GM19395 (cell line): ENCODE measurements at regions not wholly inside any gene's neighbourhood (a gene's known extent, or its start where the extent isn't known, plus 50 kb on each side); places are given as distances from the start of the nearest gene placed in this dataset.
"Not testable (repeated sequence)": the region's sequence is repeated elsewhere in the genome, so short reads cannot be mapped to it uniquely, and the experiment has no call there.

Experiments
- ATAC-seq: cut with Tn5 transposase; IDR thresholded peaks from one replicate; pipeline ENCODE4 v1.9.1; 2021; ENCODE audit warnings: mild to moderate bottlenecking, moderate library complexity; ENCODE audit not compliant: unreplicated experiment

DNA sequence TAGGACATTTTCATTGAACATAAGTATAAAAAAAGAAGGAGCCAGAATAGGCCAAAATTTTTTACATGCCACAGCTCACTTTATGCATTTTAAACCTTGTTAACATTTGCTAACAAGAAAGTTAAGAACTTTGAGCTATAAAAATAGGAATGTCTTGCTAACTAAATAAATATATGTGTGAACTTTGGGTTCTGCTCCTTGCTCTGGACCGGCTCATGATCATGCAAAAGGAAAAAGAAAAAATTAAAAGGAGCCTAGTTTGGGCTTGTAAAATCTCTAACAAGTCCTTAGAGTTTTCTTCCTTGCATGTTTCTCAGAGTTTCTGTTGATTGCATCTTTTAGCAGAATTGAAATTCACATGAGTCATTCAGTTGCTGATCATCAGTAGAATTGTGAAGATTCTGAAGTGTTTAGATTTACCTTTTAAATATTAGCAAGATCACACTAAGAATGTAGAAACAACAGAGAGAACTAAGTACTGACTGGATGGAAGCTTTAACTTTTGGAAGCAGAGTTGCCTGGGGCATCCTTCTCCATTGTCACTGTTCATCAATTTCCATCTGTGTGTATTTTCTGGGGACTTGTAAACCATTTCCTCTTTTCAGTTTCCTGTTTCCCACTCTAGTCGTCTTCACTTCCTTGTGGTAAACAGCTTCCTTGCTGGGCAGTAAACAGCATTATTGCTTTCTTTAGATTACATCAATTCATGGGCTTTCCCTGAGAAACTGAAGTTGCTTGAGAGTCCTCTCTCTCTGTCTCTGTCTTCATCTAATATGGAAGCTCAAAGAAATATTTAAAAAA, 458.4 kb upstream of the BTBD3 start:
- no peak for ATAC-seq

GRCh38 chr20:11467436-11467835, 450.3 kb upstream of the BTBD3 start:
- ATAC-seq = no peak

DNA sequence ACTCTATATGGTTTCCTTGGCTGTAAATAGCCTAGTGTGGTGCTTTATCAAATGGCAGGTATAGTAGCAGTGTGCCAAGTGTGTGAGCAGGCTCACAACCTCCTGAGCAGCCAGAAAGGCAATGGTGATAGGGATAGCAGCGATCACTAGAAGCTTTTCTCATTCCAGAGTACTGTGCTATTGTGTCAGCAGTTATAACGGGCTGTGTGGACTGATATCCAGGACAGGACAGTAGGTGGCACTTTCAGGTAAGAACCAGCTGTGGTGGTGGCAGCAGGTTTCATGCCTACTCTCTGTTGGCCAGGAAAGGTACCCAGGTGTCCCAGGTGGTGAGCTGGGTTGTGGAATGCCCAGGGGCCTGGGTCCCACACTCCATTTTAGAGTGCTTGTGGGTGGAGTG, 448.8 kb upstream of the BTBD3 start:
- no peak for ATAC-seq

DNA sequence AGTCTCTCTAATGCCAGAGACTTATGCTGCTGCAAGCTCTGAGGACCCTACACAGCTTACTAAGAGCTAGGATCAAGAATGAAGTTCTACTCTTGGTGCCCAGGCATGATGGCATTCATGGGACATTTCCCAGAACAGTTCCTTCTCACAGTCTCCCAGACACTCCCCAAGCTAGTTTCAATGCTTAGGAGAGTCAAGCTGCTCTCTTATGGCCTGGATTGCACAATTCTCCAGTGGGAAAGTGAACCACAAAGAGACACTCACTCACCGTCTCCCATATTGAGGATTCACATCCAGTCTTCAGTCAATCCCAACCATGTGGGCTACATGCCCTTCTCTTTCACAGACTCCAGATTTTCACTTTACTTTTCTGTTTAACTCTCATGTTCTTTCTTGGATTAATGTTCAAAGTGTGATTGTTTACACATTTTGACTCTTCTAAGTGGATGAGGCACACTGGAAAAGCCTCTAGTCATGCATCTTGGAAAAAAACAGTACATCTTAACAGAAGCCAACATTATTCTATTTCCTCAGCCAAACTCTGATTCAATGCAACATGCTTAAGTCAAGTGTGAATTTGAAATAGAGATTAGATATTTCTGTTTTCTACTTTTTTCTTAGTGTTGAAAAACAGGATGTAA, 447.8 kb upstream of the BTBD3 start:
- no peak for ATAC-seq

DNA sequence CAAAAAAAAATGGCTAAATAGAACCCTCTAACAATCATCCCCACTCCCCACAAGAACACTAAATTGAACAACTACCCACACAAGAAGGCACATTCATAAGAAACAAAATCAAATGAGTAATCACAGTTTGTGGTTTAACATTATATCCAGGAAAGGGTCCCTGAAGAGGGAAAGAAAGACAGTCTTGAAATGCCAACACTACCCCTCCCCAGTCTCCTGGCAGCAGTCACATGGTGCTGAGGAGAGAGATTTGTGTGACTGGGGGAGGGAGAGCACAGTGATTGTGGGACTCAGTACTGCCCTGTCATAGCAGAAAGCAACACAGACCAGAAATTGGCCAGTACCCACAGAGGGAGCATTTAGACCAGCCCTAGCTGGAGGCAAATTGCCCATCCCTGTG, 443.7 kb upstream of the BTBD3 start:
- ATAC-seq = no peak

- no peak for ATAC-seq
Measured at GRCh38 chr20:11483697-11484096, 434.0 kb upstream of the BTBD3 start.

DNA sequence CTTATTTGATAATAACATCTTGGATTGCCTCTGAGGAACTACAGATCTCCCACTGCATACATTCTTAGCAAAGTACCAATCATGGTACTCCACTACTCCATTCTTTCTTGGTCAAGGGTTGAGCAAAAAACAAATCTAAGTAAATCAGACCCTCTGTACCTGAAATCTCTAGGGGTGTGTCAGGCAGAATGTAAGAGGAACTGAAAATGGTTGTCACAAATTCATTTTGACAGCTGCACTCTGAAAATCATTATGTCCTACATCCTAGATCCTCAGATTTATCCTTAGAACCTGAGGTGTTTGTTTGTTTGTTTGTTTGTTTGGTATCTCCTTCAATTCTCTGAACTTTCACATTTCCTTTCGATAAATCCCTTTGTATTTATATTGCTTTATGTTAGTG, 433.2 kb upstream of the BTBD3 start:
- no peak for ATAC-seq

DNA sequence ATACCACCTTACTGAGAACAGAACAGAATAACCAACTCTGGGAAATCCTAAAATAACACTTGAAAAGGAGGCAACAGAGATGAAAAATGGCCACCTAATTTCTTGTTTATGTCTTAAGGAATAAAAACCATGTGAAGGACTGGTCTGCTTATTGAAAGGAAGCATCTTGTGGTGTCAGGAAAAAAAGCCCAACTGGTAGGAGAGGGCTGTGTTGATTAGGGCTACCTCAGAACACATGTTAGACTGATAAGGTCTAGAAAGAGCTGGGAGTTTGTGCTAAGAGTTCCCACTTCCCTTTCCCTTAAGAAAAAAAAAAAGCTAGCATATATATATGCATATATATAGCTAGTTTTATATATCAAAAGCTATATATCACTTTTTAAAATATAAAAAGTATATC, 425.3 kb upstream of the BTBD3 start:
- ATAC-seq = no peak

DNA sequence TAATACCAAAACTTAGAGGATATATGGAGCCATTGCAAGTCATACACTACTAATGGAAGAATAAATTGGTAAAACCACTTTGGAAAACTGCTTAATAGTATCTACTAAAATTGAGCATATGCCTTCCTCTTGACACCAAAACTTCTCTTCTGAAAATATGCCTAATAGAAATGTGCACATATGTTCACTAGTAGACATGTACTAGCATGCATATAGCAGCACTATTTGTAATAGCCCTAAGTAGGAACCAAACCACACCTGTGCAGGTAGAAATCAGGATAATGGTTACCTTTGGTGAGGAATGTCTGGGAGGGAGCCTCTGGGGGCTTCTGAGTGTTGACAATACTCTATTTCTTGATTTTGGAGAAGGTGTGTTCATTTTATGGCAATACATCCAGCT, 424.8 kb upstream of the BTBD3 start:
- ATAC-seq = no peak

DNA sequence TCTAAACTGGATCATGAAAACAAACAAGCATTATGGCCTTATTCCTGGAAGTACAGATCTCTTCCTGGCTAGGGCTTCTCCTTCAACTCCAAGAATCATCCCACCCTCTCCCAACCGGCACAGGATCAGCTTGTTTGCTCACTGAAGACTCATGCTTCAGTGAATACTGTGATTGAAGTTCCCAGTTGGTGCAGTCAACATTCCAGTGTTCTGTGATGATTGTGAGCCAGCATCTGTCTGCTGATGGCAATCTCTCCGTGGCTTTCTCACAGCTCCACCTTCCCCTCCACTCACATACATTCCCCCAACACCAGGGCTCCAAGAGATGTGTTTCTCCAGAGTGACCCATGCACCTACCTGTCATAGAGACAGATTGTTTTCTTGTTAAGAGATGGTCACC, 421.3 kb upstream of the BTBD3 start:
- ATAC-seq = no peak

- ATAC-seq = no peak
Measured at GRCh38 chr20:11497545-11497944, 420.1 kb upstream of the BTBD3 start.

- no peak for ATAC-seq
Measured at GRCh38 chr20:11499101-11499634, 418.5 kb upstream of the BTBD3 start.

GRCh38 chr20:11502061-11502460, 415.6 kb upstream of the BTBD3 start:
- ATAC-seq = no peak

DNA sequence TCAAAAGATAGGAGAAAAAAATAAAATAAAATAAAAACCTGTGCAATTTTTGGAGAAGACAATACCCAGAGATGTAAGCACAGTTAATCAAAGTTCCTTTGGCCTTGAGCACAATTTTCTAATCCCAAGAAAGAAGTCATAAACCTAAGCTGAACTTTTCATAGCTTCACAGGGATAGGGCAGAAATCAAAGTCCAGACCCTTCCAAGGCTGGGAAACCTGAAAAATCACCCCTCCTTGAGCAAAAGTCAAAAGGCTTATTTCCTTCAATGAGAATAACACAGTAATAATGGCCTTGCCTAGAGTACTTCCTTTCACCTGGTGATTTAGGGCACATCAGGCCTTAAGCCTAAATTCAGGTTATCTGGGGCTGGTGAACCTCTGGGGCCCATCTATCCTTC, 415.0 kb upstream of the BTBD3 start:
- ATAC-seq = no peak

DNA sequence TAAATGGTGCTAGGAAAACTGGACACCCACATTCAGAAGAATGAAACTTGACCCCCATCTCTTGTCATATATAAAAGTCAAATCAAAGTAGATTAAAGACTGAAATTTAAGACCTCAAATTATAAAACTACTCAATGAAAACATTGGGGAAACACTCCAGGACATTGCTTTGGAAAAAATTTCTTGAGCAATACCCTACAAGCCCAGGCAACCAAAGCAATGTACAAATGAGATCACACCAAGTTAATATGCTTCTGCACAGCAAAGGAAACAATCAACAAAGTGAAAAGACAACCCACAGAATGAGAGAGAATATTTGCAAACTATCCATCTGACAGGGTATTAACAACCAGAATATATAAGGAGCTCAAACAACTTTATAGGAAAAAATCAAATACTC, 407.9 kb upstream of the BTBD3 start:
- ATAC-seq = no peak

DNA sequence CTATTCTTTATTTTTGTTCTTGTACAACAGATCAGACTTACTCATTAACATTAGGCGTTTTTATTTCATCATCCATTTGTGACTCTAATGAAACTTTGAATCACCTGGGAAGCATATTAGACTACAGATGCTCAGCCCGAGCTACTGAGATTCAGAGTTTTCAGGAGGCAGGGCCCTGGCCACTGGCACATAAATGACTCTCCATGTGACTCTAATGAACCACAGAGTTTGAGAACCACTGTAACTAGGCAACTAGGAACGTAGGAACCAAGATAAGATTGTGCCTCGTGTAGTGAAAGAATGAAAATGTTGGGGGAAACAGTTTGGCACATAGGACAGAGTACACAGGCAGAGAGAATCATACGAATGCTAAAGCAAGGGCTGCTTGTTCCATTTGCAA, 405.9 kb upstream of the BTBD3 start:
- ATAC-seq = no peak

DNA sequence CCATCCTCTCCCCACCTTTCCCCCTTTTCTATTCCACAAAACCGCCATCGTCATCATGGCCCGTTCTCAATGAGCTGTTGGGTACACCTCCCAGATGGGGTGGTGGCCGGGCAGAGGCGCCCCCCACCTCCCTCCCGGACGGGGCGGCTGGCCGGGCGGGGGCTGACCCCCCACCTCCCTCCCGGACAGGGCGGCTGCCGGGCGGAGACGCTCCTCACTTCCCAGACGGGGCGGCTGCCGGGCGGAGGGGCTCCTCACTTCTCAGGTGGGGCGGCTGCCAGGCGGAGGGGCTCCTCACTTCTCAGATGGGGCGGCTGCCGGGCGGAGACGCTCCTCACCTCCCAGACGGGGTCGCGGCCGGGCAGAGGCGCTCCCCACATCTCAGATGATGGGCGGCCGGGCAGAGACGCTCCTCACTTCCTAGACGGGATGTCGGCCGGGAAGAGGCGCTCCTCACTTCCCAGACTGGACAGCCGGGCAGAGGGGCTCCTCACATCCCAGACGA, 404.4 kb upstream of the BTBD3 start:
- not testable (repeated sequence) for ATAC-seq

- no peak for ATAC-seq
Measured at GRCh38 chr20:11516448-11516847, 401.2 kb upstream of the BTBD3 start.

- no peak for ATAC-seq
Measured at GRCh38 chr20:11520596-11520995, 397.1 kb upstream of the BTBD3 start.

- ATAC-seq = no peak
Measured at GRCh38 chr20:11521476-11522365, 396.0 kb upstream of the BTBD3 start.

DNA sequence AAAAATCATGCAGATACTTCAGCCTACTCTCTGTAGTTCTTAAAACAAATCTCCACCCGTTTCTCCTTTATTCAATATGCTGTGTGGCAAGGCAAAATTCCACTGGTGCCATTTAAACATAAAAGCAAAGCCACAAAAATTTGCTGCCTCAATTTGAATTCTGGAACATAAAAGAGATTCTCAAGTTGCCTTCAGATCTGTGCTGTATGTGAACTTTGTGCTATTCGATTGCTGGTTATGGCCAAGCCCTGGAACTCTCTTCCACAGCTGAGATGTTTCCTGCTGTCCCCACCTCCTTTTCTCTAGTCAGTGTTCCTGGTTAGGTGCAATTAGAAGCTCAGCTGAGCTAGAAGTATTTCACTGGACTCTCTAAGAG, 395.3 kb upstream of the BTBD3 start:
- ATAC-seq = no peak
